ENCODE measurements at regions not wholly inside any gene's neighbourhood (a gene's known extent, or its start where the extent isn't known, plus 50 kb on each side); places are given as distances from the start of the nearest gene placed in this dataset.
A peak's percentile ranks its signal among the peaks of the same experiment; 100 is the strongest.

DNA sequence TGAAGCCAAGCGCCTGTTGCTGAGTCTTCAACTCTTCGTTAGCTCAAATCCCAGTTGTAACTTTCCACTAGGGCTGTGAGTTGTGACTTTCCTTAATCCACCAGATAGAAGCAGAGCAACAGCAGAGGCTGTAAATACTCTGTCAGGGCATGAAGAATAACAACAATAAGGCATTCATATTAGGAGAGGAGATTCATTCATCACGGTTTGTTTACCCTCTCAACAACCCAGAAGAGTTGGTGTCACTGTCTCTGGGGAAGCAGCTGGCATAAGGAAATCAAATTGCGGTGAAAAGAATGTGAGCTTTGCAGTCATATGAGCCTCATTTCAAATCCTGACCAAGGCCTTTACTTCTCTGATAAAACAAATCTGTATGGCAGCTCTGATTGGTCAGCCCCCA lies 184.8 kb downstream of the SHQ1 start:
- TF ChIP-seq, protein P1, sequence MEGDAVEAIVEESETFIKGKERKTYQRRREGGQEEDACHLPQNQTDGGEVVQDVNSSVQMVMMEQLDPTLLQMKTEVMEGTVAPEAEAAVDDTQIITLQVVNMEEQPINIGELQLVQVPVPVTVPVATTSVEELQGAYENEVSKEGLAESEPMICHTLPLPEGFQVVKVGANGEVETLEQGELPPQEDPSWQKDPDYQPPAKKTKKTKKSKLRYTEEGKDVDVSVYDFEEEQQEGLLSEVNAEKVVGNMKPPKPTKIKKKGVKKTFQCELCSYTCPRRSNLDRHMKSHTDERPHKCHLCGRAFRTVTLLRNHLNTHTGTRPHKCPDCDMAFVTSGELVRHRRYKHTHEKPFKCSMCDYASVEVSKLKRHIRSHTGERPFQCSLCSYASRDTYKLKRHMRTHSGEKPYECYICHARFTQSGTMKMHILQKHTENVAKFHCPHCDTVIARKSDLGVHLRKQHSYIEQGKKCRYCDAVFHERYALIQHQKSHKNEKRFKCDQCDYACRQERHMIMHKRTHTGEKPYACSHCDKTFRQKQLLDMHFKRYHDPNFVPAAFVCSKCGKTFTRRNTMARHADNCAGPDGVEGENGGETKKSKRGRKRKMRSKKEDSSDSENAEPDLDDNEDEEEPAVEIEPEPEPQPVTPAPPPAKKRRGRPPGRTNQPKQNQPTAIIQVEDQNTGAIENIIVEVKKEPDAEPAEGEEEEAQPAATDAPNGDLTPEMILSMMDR (conservative IDR thresholded peaks at IDR 0.05; ENCODE audit: low read depth, low read length), result no peak
- H3K4me3 ChIP-seq (ENCODE audit: low read depth, low read length), result no peak overlapping the region
- no peak for DNase-seq (ENCODE audit: low read depth)

DNA sequence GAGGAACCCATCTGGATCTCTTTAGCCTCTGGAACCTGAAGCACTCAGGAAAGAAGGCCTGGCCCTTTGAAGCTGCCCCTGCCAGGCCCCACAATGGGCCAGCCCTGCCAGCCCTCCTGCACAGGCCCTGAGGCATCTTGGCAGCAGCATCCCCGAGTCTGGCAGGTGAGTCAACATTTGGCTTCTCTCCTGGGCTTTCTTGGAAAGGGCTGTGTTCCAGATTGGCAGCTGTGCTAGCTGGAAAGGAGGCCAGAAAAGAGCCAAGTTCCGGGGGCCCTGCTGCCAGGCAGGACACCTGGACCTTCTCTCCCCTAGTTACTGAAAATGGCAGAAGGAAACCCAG lies 187.2 kb downstream of the SHQ1 start:
- peak; percentile 45 for DNase-seq (ENCODE audit: low read depth)
- TF ChIP-seq, protein P1 (conservative IDR thresholded peaks at IDR 0.05; ENCODE audit: low read depth, low read length), result no peak
- H3K4me3 ChIP-seq (ENCODE audit: low read depth, low read length), result no peak overlapping the region

DNA sequence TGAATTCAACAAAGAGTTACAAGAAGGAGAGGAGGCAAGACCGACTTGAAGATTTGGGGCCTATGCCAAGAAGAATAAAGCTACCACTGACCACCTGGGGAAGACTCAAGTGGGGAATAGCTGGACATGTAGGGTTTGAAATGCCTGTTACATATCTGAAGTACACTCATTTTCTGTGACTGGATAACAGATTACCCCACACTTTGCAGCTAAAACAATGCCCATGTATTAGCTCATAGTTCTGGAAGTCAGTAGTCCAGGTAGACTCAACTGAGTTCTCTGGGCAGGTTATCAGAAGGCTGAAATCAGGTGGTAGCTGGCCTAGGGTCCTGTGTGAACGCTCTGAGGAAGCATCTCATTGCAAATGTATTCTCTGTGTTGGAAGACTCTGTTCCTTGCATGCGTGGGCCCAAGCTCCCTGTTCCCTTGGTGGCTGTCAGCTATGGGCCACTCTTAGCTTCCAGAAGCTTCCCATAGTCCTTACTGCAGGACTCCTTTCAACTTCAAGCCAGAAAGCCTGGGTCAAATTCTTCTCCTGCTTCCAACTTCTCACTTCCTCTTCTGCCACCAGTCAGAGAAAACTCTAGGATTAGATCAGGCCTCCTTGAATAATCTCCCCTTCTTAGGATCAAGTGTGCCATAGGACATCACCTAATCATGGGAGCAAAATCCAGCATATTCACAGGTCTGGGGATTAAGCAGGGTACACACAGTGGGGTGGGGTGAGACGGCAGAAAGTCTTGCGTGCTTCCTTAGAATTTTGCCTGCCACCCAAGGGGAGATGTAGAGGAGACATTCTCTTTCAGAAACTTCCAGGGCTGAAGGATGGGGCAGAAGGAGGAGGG lies 187.8 kb downstream of the SHQ1 start:
- no peak for DNase-seq (ENCODE audit: low read depth)
- H3K4me3 ChIP-seq (ENCODE audit: low read depth, low read length), result no peak overlapping the region
- TF ChIP-seq, protein P1 (conservative IDR thresholded peaks at IDR 0.05; ENCODE audit: low read depth, low read length), result no peak

DNA sequence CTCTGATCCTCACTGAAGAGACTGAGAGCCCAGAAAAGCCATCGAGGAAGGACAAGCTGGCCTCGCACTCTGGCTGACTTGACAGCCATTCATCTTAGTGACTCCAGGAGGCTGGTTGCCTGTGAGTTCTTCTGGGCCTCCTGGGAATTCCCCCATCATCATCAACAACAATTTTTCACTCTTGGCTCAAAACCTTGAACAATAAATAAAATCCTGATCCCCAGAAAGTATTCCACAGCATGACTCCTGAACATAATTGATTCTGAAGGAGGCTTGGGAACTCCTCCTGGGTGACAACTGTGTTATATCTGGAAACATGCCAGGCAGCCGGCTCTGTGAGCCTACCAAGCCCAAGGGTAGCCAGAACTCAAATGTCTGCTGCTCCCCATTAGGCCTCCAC lies 188.6 kb downstream of the SHQ1 start:
- no peak overlapping the region for H3K4me3 ChIP-seq (ENCODE audit: low read depth, low read length)
- peak; percentile 16 for DNase-seq (ENCODE audit: low read depth)
- TF ChIP-seq, protein P1 (conservative IDR thresholded peaks at IDR 0.05; ENCODE audit: low read depth, low read length), result no peak

DNA sequence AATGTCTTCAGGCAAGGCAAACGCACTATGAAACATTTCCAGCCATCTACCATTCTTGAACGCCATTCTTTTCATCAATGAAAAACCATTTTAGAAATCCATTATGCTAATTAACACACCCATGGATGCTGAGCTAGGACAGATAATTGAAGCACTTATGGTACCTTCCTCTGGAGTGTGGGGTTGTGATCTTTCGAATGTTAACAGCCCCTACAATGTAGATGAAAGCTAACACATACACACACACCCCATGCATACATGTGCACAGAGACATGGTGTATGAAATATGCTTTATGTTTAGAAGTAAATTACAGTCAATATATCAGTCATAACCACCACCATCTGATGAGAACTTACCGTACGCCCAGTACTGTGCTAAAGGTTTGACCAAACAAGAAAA lies 189.1 kb downstream of the SHQ1 start:
- no peak for DNase-seq (ENCODE audit: low read depth)
- H3K4me3 ChIP-seq (ENCODE audit: low read depth, low read length), result no peak overlapping the region
- TF ChIP-seq, protein P1 (conservative IDR thresholded peaks at IDR 0.05; ENCODE audit: low read depth, low read length), result no peak

DNA sequence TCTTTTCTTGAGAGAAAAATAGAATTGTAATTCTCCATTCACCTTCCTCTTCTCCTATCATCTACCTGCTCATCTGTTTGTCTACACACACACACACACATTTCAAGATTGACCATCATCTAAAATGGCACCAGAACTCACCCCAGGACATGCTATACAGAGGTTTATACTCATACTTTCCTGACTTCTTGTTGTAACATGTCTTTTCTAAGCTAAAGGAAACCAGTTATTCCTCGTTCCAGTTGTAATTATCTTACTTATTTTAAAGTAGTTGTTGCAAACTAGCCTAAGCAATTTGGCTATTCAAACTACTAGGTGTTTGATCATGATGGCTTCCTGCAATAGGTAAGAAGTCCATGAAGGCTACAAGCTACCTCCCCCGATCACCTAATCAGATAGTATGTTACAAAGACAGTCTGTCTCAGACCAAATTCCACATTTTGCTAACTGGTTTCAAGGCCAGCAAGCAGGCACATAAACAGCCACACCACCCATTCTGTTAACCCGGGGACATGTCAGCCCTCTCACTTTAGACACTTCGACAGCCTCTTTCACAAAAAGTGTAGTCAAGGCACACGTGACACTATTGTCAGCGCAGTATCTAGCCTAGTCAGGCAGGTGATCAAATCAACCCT lies 189.7 kb downstream of the SHQ1 start:
- TF ChIP-seq, protein P1 (conservative IDR thresholded peaks at IDR 0.05; ENCODE audit: low read depth, low read length), result no peak
- DNase-seq (ENCODE audit: low read depth), result no peak
- H3K4me3 ChIP-seq (ENCODE audit: low read depth, low read length), result no peak overlapping the region
